ENCODE measurements at regions not wholly inside any gene's neighbourhood (a gene's known extent, or its start where the extent isn't known, plus 50 kb on each side); places are given as distances from the start of the nearest gene placed in this dataset.

GRCh38 chr5:10085185-10085584 is 164.5 kb downstream of the ATPSCKMT start:
- Histone ChIP-seq H3K36me3 (no peaks in the 10 kb centered on the region), H3K9me3 (no peaks in the 10 kb centered on the region), H3K4me3 (no peak overlapping the region), H3K4me1 (no peaks in the 10 kb centered on the region), H3K27ac (no peak overlapping the region), H3K27me3 (no peaks in the 10 kb centered on the region)
- 63% methylated on average over 4 of the region's 5 CpGs for WGBS (ENCODE audit: insufficient coverage, low coverage, low lambda C conversion rate, missing lambda C conversion rate)
- TF ChIP-seq POLR2A (IDR thresholded peaks at IDR 0.05): no peak
- TF ChIP-seq CTCF (IDR thresholded peaks at IDR 0.05): no peak
- intact Hi-C loops (cut with DNase I): no loop called here
- ATAC-seq: no peak
- no peak for DNase-seq

DNA sequence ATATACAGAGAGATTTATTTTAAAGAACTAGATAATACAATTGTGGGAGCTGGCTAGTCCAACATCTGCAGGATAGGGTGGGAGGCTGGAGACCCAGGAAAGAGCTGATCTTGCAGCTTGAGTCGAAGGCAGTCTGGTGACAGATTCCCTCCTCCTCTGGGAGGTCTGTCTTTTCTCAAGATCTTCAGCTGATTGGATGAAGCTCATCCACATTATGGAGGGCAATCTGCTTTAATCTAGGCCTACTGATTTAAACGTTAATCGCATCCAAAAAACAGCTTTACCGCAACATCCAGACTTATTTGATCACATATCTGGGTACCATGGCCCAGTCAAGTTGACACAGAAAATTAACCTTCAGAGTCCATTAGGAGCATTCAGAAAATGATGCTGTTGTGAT is 168.1 kb downstream of the ATPSCKMT start:
- TF ChIP-seq POLR2A (IDR thresholded peaks at IDR 0.05) (no peak), CTCF (IDR thresholded peaks at IDR 0.05) (no peak)
- Histone ChIP-seq H3K36me3 (no peaks in the 10 kb centered on the region), H3K4me1 (no peaks in the 10 kb centered on the region), H3K27me3 (no peaks in the 10 kb centered on the region), H3K9me3 (no peaks in the 10 kb centered on the region), H3K27ac (no peak overlapping the region), H3K4me3 (no peak overlapping the region)
- 54% methylated on average over 4 of the region's 4 CpGs for WGBS (ENCODE audit: insufficient coverage, low coverage, low lambda C conversion rate, missing lambda C conversion rate)
- intact Hi-C loops (cut with DNase I): no loop called here
- DNase-seq (no peak), ATAC-seq (no peak)

DNA sequence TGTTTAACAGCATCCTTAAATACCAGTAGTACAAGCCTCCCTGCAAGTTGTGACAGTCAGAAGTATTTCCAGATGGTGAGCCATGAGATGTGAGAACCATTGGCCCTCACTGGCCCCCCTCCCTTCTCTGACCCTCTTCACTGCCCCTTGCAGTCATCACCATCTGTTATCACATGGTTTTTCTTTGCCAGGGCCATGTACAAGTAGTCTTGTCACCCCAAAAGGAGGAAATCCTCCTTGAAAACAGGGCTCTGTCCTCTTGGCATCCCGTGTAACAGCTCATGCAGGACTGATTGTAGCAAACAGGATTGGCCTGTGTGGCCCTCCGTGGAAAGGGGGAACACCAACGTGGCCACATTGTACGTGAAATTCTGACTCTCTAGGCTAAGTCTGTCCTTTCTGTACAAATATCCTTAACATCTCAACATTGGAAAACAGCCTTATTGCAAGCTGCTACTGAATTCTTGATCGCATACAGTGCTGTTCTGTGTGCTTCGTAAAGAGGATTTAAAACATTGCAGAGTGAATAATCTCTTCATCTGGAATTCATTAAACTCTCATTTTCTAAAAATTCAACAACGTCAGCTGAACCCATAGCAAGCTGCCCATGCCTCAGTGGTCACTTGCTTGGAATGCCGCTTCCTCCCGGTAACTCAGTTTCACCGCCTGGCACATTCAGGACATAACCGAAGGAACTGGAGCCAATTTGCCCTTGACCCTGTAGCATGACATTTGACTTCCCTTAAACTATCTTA is 171.7 kb downstream of the ATPSCKMT start:
- H3K27me3 ChIP-seq: no peaks in the 10 kb centered on the region
- no peak for TF ChIP-seq CTCF (IDR thresholded peaks at IDR 0.05)
- TF ChIP-seq POLR2A (IDR thresholded peaks at IDR 0.05): no peak
- no peaks in the 10 kb centered on the region for H3K36me3 ChIP-seq
- no peak for ATAC-seq
- no peaks in the 10 kb centered on the region for H3K9me3 ChIP-seq
- H3K4me3 ChIP-seq: no peak overlapping the region
- intact Hi-C loops (cut with DNase I): no loop called here
- H3K4me1 ChIP-seq: no peaks in the 10 kb centered on the region
- 76% methylated on average over 10 of the region's 11 CpGs for WGBS (ENCODE audit: insufficient coverage, low coverage, low lambda C conversion rate, missing lambda C conversion rate)
- DNase-seq: no peak
- no peak overlapping the region for H3K27ac ChIP-seq

- no peaks in the 10 kb centered on the region for H3K9me3 ChIP-seq
- no peaks in the 10 kb centered on the region for H3K36me3 ChIP-seq
- no peaks in the 10 kb centered on the region for H3K27me3 ChIP-seq
- no peak for TF ChIP-seq POLR2A (IDR thresholded peaks at IDR 0.05)
- no peak for TF ChIP-seq CTCF (IDR thresholded peaks at IDR 0.05)
- DNase-seq (no peak), ATAC-seq (no peak)
- H3K4me3 ChIP-seq: no peak overlapping the region
- intact Hi-C loops (cut with DNase I): no loop called here
- WGBS (ENCODE audit: insufficient coverage, low coverage, low lambda C conversion rate, missing lambda C conversion rate): 70% methylated on average over 7 of the region's 8 CpGs
- H3K4me1 ChIP-seq: no peaks in the 10 kb centered on the region
- H3K27ac ChIP-seq: no peak overlapping the region
These were observed 176.1 kb downstream of the ATPSCKMT start for GRCh38 chr5:10073441-10074104.

Measured in right lobe of liver (tissue), 6 donors.